HT1080 (cell line): ENCODE measurements at regions not wholly inside any gene's neighbourhood (a gene's known extent, or its start where the extent isn't known, plus 50 kb on each side); places are given as distances from the start of the nearest gene placed in this dataset.
A peak's percentile ranks its signal among the peaks of the same experiment; 100 is the strongest.
"Not testable (repeated sequence)": the region's sequence is repeated elsewhere in the genome, so short reads cannot be mapped to it uniquely, and the experiment has no call there.

ENCODE experiments used
- DNase-seq: peaks from one replicate; pipeline ENCODE4 v3.0.0-alpha.2; 2015; ENCODE audit warnings: low read depth

GRCh38 chr6:8939615-8940014 is 504.3 kb upstream of the SLC35B3 start:
- peak; percentile 9 for DNase-seq

GRCh38 chr6:8934318-8934717 is 499.0 kb upstream of the SLC35B3 start:
- no peak for DNase-seq

GRCh38 chr6:8930009-8930408 is 494.7 kb upstream of the SLC35B3 start:
- DNase-seq, result no peak

- DNase-seq, result not testable (repeated sequence)
Measured at GRCh38 chr6:8920244-8920643, 484.9 kb upstream of the SLC35B3 start.

- no peak for DNase-seq
Measured at GRCh38 chr6:8918196-8918595, 482.9 kb upstream of the SLC35B3 start.

GRCh38 chr6:8914700-8915099 is 479.4 kb upstream of the SLC35B3 start:
- DNase-seq, result no peak

- no peak for DNase-seq
Measured at GRCh38 chr6:8908638-8909037, 473.3 kb upstream of the SLC35B3 start.

GRCh38 chr6:8906699-8907098 is 471.4 kb upstream of the SLC35B3 start:
- no peak for DNase-seq

GRCh38 chr6:8905757-8906156 is 470.4 kb upstream of the SLC35B3 start:
- DNase-seq, result no peak

GRCh38 chr6:8904754-8905153 is 469.4 kb upstream of the SLC35B3 start:
- DNase-seq, result no peak

- DNase-seq, result no peak
Measured at GRCh38 chr6:8900056-8900455, 464.7 kb upstream of the SLC35B3 start.

- no peak for DNase-seq
Measured at GRCh38 chr6:8889514-8889913, 454.2 kb upstream of the SLC35B3 start.

GRCh38 chr6:8888468-8888867 is 453.1 kb upstream of the SLC35B3 start:
- peak; percentile 4 for DNase-seq

GRCh38 chr6:8881663-8882062 is 446.3 kb upstream of the SLC35B3 start:
- no peak for DNase-seq

- no peak for DNase-seq
Measured at GRCh38 chr6:8879334-8879733, 444.0 kb upstream of the SLC35B3 start.

- no peak for DNase-seq
Measured at GRCh38 chr6:8875986-8876385, 440.6 kb upstream of the SLC35B3 start.

GRCh38 chr6:8872589-8872988 is 437.2 kb upstream of the SLC35B3 start:
- DNase-seq, result no peak

GRCh38 chr6:8865451-8865850 is 430.1 kb upstream of the SLC35B3 start:
- DNase-seq, result no peak

- DNase-seq, result no peak
Measured at GRCh38 chr6:8860671-8861070, 425.3 kb upstream of the SLC35B3 start.

GRCh38 chr6:8859501-8859900 is 424.2 kb upstream of the SLC35B3 start:
- peak; percentile 5 for DNase-seq

- DNase-seq, result no peak
Measured at GRCh38 chr6:8858854-8859331, 423.5 kb upstream of the SLC35B3 start.

GRCh38 chr6:8857160-8857559 is 421.8 kb upstream of the SLC35B3 start:
- no peak for DNase-seq

GRCh38 chr6:8855411-8855810 is 420.1 kb upstream of the SLC35B3 start:
- DNase-seq, result no peak

GRCh38 chr6:8852332-8852731 is 417.0 kb upstream of the SLC35B3 start:
- no peak for DNase-seq
